WERI-Rb-1 (cell line): ENCODE measurements at regions not wholly inside any gene's neighbourhood (a gene's known extent, or its start where the extent isn't known, plus 50 kb on each side); places are given as distances from the start of the nearest gene placed in this dataset.

Source experiments
- DNase-seq: peaks from one replicate; pipeline ENCODE4 v3.0.0-alpha.2; 2020
- H3K27ac ChIP-seq: fragments of 250-450 bp; sonication (Bioruptor Pico); 2 replicates; pipeline ENCODE4 v1.5.1; 2020; ENCODE audit warnings: mild to moderate bottlenecking, moderate library complexity
- H3K27me3 ChIP-seq: fragments of 250-450 bp; sonication (Bioruptor Pico); 2 replicates; pipeline ENCODE4 v1.5.1; 2021; ENCODE audit warnings: mild to moderate bottlenecking, low read depth, moderate library complexity; ENCODE audit not compliant: insufficient read depth, severe bottlenecking
- H3K36me3 ChIP-seq: fragments of 250-450 bp; sonication (Bioruptor Pico); 2 replicates; pipeline ENCODE4 v1.5.1; 2020; ENCODE audit warnings: mild to moderate bottlenecking, moderate library complexity
- H3K4me3 ChIP-seq: 2 replicates; pipeline ENCODE4 v1.5.1; 2011; ENCODE audit warnings: low read depth, mild to moderate bottlenecking, control low read depth, low read length
- H3K9me3 ChIP-seq: fragments of 250-450 bp; sonication (Bioruptor Pico); 2 replicates; pipeline ENCODE4 v1.5.1; 2021; ENCODE audit warnings: mild to moderate bottlenecking, moderate library complexity; ENCODE audit not compliant: severe bottlenecking
- CTCF ChIP-seq: IDR thresholded peaks from 2 replicates; pipeline ENCODE4 v1.5.1; 2011; ENCODE audit warnings: low read depth, mild to moderate bottlenecking, control low read depth, inconsistent platforms, low read length

- Histone ChIP-seq H3K27me3 (no peaks in the 10 kb centered on the region), H3K36me3 (no peaks in the 10 kb centered on the region), H3K27ac (peak overlapping the region; percentile 97), H3K9me3 (no peaks in the 10 kb centered on the region), H3K4me3 (no peak overlapping the region)
- TF ChIP-seq CTCF = no peak
- no peak for DNase-seq
Observed at GRCh38 chr16:85455534-85455933, 157.6 kb upstream of the GSE1 start.

- Histone ChIP-seq H3K36me3 (no peaks in the 10 kb centered on the region), H3K27ac (peak overlapping the region; percentile 97; the same call in 1 of the 2 replicates), H3K27me3 (no peaks in the 10 kb centered on the region), H3K9me3 (no peaks in the 10 kb centered on the region), H3K4me3 (no peak overlapping the region)
- no peak for DNase-seq
- TF ChIP-seq CTCF = no peak
Observed at GRCh38 chr16:85457366-85457765, 155.8 kb upstream of the GSE1 start.

GRCh38 chr16:85458968-85459367 is 154.2 kb upstream of the GSE1 start:
- TF ChIP-seq CTCF = no peak
- Histone ChIP-seq H3K4me3 (no peak overlapping the region), H3K36me3 (no peaks in the 10 kb centered on the region), H3K27ac (no peak overlapping the region; the same call in 1 of the 2 replicates), H3K27me3 (no peaks in the 10 kb centered on the region), H3K9me3 (no peaks in the 10 kb centered on the region)
- no peak for DNase-seq

GRCh38 chr16:85459529-85460251 is 153.4 kb upstream of the GSE1 start:
- TF ChIP-seq CTCF = no peak
- no peaks in the 10 kb centered on the region for H3K9me3 ChIP-seq
- DNase-seq = no peak
- no peak overlapping the region for H3K4me3 ChIP-seq
- no peaks in the 10 kb centered on the region for H3K27me3 ChIP-seq
- peak overlapping the region; percentile 94 for H3K27ac ChIP-seq
- H3K36me3 ChIP-seq = no peaks in the 10 kb centered on the region

GRCh38 chr16:85460252-85461021 is 152.7 kb upstream of the GSE1 start:
- Histone ChIP-seq H3K4me3 (peak overlapping the region; percentile 14; the same call in 1 of the 2 replicates), H3K27ac (peak overlapping the region; percentile 94), H3K27me3 (no peaks in the 10 kb centered on the region), H3K9me3 (no peaks in the 10 kb centered on the region), H3K36me3 (peaks cover 1% of the 10 kb centered on the region)
- DNase-seq = peak; percentile 59
- no peak for TF ChIP-seq CTCF
